HL-60 (cell line): ENCODE measurements at regions not wholly inside any gene's neighbourhood (a gene's known extent, or its start where the extent isn't known, plus 50 kb on each side); places are given as distances from the start of the nearest gene placed in this dataset.

Experiments
- GABPA ChIP-seq: IDR thresholded peaks from 2 replicates; pipeline ENCODE4 v1.6.1; 2012; ENCODE audit warnings: low read depth
- POLR2AphosphoS5 ChIP-seq: IDR thresholded peaks from 2 replicates; pipeline ENCODE4 v1.6.1; 2012; ENCODE audit warnings: low read depth
- TF ChIP-seq, protein P1 (sequence below): IDR thresholded peaks from one replicate; pipeline ENCODE4 v1.5.1; 2011; ENCODE audit warnings: low read length, control low read depth, inconsistent platforms; ENCODE audit not compliant: insufficient read depth
- TF ChIP-seq, protein P2 (sequence below): IDR thresholded peaks from 2 replicates; pipeline ENCODE4 v1.6.1; 2012; ENCODE audit warnings: low read depth; ENCODE audit not compliant: insufficient replicate concordance

DNA sequence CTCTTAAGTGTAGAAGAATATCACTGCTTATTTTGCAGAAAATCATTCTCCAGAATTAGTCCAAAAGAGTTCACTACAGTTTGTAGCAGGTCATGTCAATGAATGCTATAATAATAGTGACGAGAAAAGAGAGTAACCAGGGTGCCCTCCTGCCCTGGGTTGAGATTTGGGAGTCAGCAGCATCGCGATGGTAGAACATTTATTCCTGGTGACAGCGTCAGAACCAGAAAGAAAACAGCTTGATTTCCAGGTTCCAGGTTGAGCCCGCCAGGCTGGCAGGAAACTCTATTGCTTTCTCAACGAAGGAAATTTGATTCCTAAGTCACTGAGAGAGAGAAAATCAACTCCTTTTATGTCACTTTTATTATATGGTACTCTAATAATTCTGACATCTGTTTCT lies 550.3 kb downstream of the QKI start:
- TF ChIP-seq, protein P1, sequence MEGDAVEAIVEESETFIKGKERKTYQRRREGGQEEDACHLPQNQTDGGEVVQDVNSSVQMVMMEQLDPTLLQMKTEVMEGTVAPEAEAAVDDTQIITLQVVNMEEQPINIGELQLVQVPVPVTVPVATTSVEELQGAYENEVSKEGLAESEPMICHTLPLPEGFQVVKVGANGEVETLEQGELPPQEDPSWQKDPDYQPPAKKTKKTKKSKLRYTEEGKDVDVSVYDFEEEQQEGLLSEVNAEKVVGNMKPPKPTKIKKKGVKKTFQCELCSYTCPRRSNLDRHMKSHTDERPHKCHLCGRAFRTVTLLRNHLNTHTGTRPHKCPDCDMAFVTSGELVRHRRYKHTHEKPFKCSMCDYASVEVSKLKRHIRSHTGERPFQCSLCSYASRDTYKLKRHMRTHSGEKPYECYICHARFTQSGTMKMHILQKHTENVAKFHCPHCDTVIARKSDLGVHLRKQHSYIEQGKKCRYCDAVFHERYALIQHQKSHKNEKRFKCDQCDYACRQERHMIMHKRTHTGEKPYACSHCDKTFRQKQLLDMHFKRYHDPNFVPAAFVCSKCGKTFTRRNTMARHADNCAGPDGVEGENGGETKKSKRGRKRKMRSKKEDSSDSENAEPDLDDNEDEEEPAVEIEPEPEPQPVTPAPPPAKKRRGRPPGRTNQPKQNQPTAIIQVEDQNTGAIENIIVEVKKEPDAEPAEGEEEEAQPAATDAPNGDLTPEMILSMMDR = no peak
- TF ChIP-seq GABPA = no peak
- TF ChIP-seq POLR2AphosphoS5 = no peak
- TF ChIP-seq, protein P2, sequence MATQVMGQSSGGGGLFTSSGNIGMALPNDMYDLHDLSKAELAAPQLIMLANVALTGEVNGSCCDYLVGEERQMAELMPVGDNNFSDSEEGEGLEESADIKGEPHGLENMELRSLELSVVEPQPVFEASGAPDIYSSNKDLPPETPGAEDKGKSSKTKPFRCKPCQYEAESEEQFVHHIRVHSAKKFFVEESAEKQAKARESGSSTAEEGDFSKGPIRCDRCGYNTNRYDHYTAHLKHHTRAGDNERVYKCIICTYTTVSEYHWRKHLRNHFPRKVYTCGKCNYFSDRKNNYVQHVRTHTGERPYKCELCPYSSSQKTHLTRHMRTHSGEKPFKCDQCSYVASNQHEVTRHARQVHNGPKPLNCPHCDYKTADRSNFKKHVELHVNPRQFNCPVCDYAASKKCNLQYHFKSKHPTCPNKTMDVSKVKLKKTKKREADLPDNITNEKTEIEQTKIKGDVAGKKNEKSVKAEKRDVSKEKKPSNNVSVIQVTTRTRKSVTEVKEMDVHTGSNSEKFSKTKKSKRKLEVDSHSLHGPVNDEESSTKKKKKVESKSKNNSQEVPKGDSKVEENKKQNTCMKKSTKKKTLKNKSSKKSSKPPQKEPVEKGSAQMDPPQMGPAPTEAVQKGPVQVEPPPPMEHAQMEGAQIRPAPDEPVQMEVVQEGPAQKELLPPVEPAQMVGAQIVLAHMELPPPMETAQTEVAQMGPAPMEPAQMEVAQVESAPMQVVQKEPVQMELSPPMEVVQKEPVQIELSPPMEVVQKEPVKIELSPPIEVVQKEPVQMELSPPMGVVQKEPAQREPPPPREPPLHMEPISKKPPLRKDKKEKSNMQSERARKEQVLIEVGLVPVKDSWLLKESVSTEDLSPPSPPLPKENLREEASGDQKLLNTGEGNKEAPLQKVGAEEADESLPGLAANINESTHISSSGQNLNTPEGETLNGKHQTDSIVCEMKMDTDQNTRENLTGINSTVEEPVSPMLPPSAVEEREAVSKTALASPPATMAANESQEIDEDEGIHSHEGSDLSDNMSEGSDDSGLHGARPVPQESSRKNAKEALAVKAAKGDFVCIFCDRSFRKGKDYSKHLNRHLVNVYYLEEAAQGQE = no peak
